SK-N-SH (cell line): ENCODE measurements at regions not wholly inside any gene's neighbourhood (a gene's known extent, or its start where the extent isn't known, plus 50 kb on each side); places are given as distances from the start of the nearest gene placed in this dataset.
A peak's percentile ranks its signal among the peaks of the same experiment; 100 is the strongest.

Experiments used
- CTCF ChIA-PET: fragments of 300-600, 350-600 bp; formaldehyde crosslinking; extraction: SDS; loops from one replicate; lab custom pipeline; 2021; lab: Yijun Ruan, JAX
- POLR2A ChIA-PET: fragments of 350-600 bp; sonication (Branson Sonifier 250); formaldehyde crosslinking; extraction: SDS; loops from one replicate; lab custom pipeline; 2020; ENCODE audit warnings: antibody characterized with exemption, inconsistent platforms; lab: Yijun Ruan, JAX
- DNase-seq: peaks from one replicate; pipeline ENCODE4 v3.0.0; 2012
- H2AFZ ChIP-seq: fragments of 200-600 bp; sonication (generic); 2 replicates; pipeline ENCODE4 v1.8.1; 2016; ENCODE audit warnings: antibody characterized with exemption, mild to moderate bottlenecking, low read depth
- H3F3A ChIP-seq: fragments of 200-600 bp; sonication (generic); replicated peaks from 2 replicates; pipeline ENCODE3; 2016; ENCODE audit warnings: antibody characterized with exemption, mild to moderate bottlenecking; ENCODE audit not compliant: insufficient read depth
- H3K27ac ChIP-seq, 2 experiments: fragments of 200-500 bp in 1 of 2; fragments of 200-600 bp in 1 of 2; sonication (Bioruptor generic) in 1 of 2; sonication (generic), shearing (Covaris generic) in 1 of 2; 2 replicates each; pipeline versions ENCODE4 v1.5.1 to v1.6.1; 2014 to 2016; ENCODE audit warnings: low read depth in 2 of 2, inconsistent platforms in 1 of 2, low read length in 1 of 2, mild to moderate bottlenecking in 1 of 2, mixed read lengths in 1 of 2
- H3K27me3 ChIP-seq: fragments of 200-600 bp; sonication (generic), shearing (Covaris generic); 2 replicates; pipeline ENCODE4 v1.6.1; 2016; ENCODE audit warnings: mixed run types; ENCODE audit not compliant: insufficient read depth
- H3K36me3 ChIP-seq, 2 experiments: fragments of 200-500 bp in 1 of 2; fragments of 200-600 bp in 1 of 2; sonication (Bioruptor generic) in 1 of 2; sonication (generic) in 1 of 2; replicated peaks in 1 of 2; 2 replicates each; pipeline versions ENCODE3 to v1.5.1; 2014 to 2016; ENCODE audit warnings: low read length in 1 of 2, mild to moderate bottlenecking in 1 of 2; ENCODE audit not compliant: insufficient read depth in 2 of 2, control insufficient read depth in 1 of 2
- H3K4me1 ChIP-seq, 2 experiments: fragments of 200-500 bp in 1 of 2; fragments of 200-600 bp in 1 of 2; sonication (Bioruptor generic) in 1 of 2; sonication (generic), shearing (Covaris generic) in 1 of 2; 2 replicates each; pipeline versions ENCODE4 v1.5.1 to v1.6.1; 2014 to 2016; ENCODE audit warnings: low read depth in 1 of 2, low read length in 1 of 2, mixed run types in 1 of 2; ENCODE audit not compliant: insufficient read depth in 2 of 2, control insufficient read depth in 1 of 2
- H3K4me2 ChIP-seq: fragments of 200-600 bp; sonication (generic), shearing (Covaris generic); 2 replicates; pipeline ENCODE4 v1.6.1; 2017; ENCODE audit warnings: mixed run types
- H3K4me3 ChIP-seq, 2 experiments: fragments of 200-500 bp in 1 of 2; fragments of 200-600 bp in 1 of 2; sonication (Bioruptor generic) in 1 of 2; sonication (generic), shearing (Covaris generic) in 1 of 2; 2 replicates each; pipeline versions ENCODE4 v1.5.1 to v1.8.1; 2014 to 2016; ENCODE audit warnings: low read depth in 2 of 2, inconsistent platforms in 1 of 2, low read length in 1 of 2, mild to moderate bottlenecking in 1 of 2, mixed read lengths in 1 of 2, moderate library complexity in 1 of 2
- H3K79me2 ChIP-seq: fragments of 200-600 bp; sonication (generic); 2 replicates; pipeline ENCODE4 v1.8.1; 2017; ENCODE audit warnings: mild to moderate bottlenecking; ENCODE audit not compliant: insufficient read depth
- H3K9ac ChIP-seq: fragments of 200-600 bp; sonication (generic); 2 replicates; pipeline ENCODE4 v1.6.1; 2017; ENCODE audit warnings: mixed run types
- H3K9me2 ChIP-seq: fragments of 200-600 bp; sonication (generic); 2 replicates; pipeline ENCODE4 v1.6.1; 2017; ENCODE audit warnings: mixed run types
- H3K9me3 ChIP-seq: fragments of 200-600 bp; sonication (generic); 2 replicates; pipeline ENCODE4 v1.6.1; 2017; ENCODE audit warnings: mixed run types, mild to moderate bottlenecking, moderate library complexity
- H4K20me1 ChIP-seq: fragments of 200-600 bp; sonication (generic); 2 replicates; pipeline ENCODE4 v1.6.1; 2017; ENCODE audit warnings: mild to moderate bottlenecking, mixed run types; ENCODE audit not compliant: insufficient read depth
- CHD2 ChIP-seq: fragments of 150-350 bp; IDR thresholded peaks from 2 replicates; pipeline ENCODE4 v1.6.1; 2018; ENCODE audit warnings: low read length; ENCODE audit not compliant: partially characterized antibody
- EP300 ChIP-seq, 2 experiments: IDR thresholded peaks; 2 replicates each; pipeline versions ENCODE4 v1.4.0 to v1.6.1; 2012; ENCODE audit warnings: borderline replicate concordance in 1 of 2, low read depth in 1 of 2, low read length in 1 of 2
- EZH2phosphoT487 ChIP-seq: fragments of 200-600 bp; sonication (generic); IDR thresholded peaks from 2 replicates; pipeline ENCODE4 v1.6.1; 2017; ENCODE audit warnings: low read depth, mixed run types, mild to moderate bottlenecking, antibody characterized with exemption, moderate library complexity, borderline replicate concordance
- FOSL2 ChIP-seq: IDR thresholded peaks from 2 replicates; pipeline ENCODE4 v1.4.0; 2012; ENCODE audit warnings: low read depth, mild to moderate bottlenecking, moderate library complexity, borderline replicate concordance
- FOXM1 ChIP-seq: IDR thresholded peaks from 2 replicates; pipeline ENCODE4 v1.4.0; 2012; ENCODE audit warnings: low read depth, mild to moderate bottlenecking
- GABPA ChIP-seq: IDR thresholded peaks from 2 replicates; pipeline ENCODE4 v1.4.0; 2012; ENCODE audit warnings: low read depth, mild to moderate bottlenecking
- GATA2 ChIP-seq: sonication (generic); formaldehyde crosslinking; IDR thresholded peaks from 2 replicates; pipeline ENCODE4 v1.5.0; 2020; ENCODE audit warnings: mild to moderate bottlenecking, missing genetic modification reagents
- IRF3 ChIP-seq: fragments of 150-350 bp; IDR thresholded peaks from 2 replicates; pipeline ENCODE4 v1.6.1; 2016; ENCODE audit warnings: mild to moderate bottlenecking, low read depth, low read length
- JUND ChIP-seq: IDR thresholded peaks from 2 replicates; pipeline ENCODE4 v1.4.0; 2012
- MXI1 ChIP-seq: IDR thresholded peaks from 2 replicates; pipeline ENCODE4 v1.6.1; 2012; ENCODE audit warnings: mild to moderate bottlenecking, low read depth, low read length, improper control_type of control experiment
- NFIC ChIP-seq: IDR thresholded peaks from 2 replicates; pipeline ENCODE4 v1.4.0; 2012; ENCODE audit warnings: borderline replicate concordance
- NRF1 ChIP-seq: IDR thresholded peaks from 2 replicates; pipeline ENCODE4 v1.6.1; 2012; ENCODE audit warnings: low read depth, mild to moderate bottlenecking, low read length
- POLR2AphosphoS5 ChIP-seq: IDR thresholded peaks from 2 replicates; pipeline ENCODE4 v1.6.1; 2012; ENCODE audit warnings: low read depth, low read length
- RAD21 ChIP-seq: IDR thresholded peaks from 2 replicates; pipeline ENCODE4 v1.6.1; 2012; ENCODE audit warnings: mild to moderate bottlenecking, low read length
- RCOR1 ChIP-seq: fragments of 150-350 bp; IDR thresholded peaks from 2 replicates; pipeline ENCODE4 v1.6.1; 2017; ENCODE audit warnings: antibody characterized with exemption, low read length
- RFX5 ChIP-seq: IDR thresholded peaks from 2 replicates; pipeline ENCODE4 v1.6.1; 2012; ENCODE audit warnings: mild to moderate bottlenecking, improper control_type of control experiment, low read length
- RXRA ChIP-seq: IDR thresholded peaks from 2 replicates; pipeline ENCODE4 v1.4.0; 2012; ENCODE audit warnings: low read depth, mild to moderate bottlenecking, borderline replicate concordance
- TEAD4 ChIP-seq: IDR thresholded peaks from 2 replicates; pipeline ENCODE4 v1.4.0; 2012; ENCODE audit warnings: mild to moderate bottlenecking, borderline replicate concordance; ENCODE audit not compliant: insufficient read depth
- TF ChIP-seq, protein P1 (sequence below): fragments of 150-350 bp; IDR thresholded peaks from 2 replicates; pipeline ENCODE4 v1.6.1; 2017; ENCODE audit warnings: antibody characterized with exemption, low read length, low read depth, borderline replicate concordance
- TF ChIP-seq, protein P2 (sequence below): fragments of 200-600 bp; sonication (generic); IDR thresholded peaks from 2 replicates; pipeline ENCODE4 v1.6.1; 2017; ENCODE audit warnings: antibody characterized with exemption, mild to moderate bottlenecking, moderate library complexity
- TF ChIP-seq, protein P3 (sequence below): IDR thresholded peaks from 2 replicates; pipeline ENCODE4; 2012
- TF ChIP-seq, protein P4 (sequence below): IDR thresholded peaks from 2 replicates; pipeline ENCODE4 v1.4.0; 2012; ENCODE audit warnings: low read depth, borderline replicate concordance

GRCh38 chr14:71583705-71584104 is 348.5 kb upstream of the RGS6 start:
- peak overlapping the region; percentile 40; the same call in 1 of the 2 replicates for H3K9ac ChIP-seq

More at GRCh38 chr14:71583705-71584104, 348.5 kb upstream of the RGS6 start:
- no peaks in the 10 kb centered on the region for H3K27me3 ChIP-seq
- POLR2A ChIA-PET, result no interaction called here
- peak overlapping the region; percentile 84 to 97 for H3K27ac ChIP-seq
- peaks cover 41% of the 10 kb centered on the region for H3F3A ChIP-seq
- H3K9me3 ChIP-seq, result no peaks in the 10 kb centered on the region
- peaks cover 51% of the 10 kb centered on the region for H3K79me2 ChIP-seq
- H4K20me1 ChIP-seq, result no peaks in the 10 kb centered on the region
- CTCF ChIA-PET, result interaction anchor here (1.0 to 1.2 kb wide), 3 partner anchors 70 to 445 kb away, joined by 3 to 4 read pairs (median 3); no protein-coding TSS in a partner anchor
- H3K9me2 ChIP-seq, result no peaks in the 10 kb centered on the region
- no peak overlapping the region for H2AFZ ChIP-seq
- peak overlapping the region; percentile 13 for H3K4me2 ChIP-seq
- no peaks in the 10 kb centered on the region for H3K36me3 ChIP-seq
- peak; percentile 18 for DNase-seq
- TF ChIP-seq TEAD4, result no peak
- 0 out of 2 replicates have a peak, but pooled peaks have one; percentile 44 for TF ChIP-seq RCOR1
- peak; percentile 97 for TF ChIP-seq RFX5
- TF ChIP-seq RXRA, result no peak
- no peak for TF ChIP-seq FOXM1
- TF ChIP-seq, protein P1, sequence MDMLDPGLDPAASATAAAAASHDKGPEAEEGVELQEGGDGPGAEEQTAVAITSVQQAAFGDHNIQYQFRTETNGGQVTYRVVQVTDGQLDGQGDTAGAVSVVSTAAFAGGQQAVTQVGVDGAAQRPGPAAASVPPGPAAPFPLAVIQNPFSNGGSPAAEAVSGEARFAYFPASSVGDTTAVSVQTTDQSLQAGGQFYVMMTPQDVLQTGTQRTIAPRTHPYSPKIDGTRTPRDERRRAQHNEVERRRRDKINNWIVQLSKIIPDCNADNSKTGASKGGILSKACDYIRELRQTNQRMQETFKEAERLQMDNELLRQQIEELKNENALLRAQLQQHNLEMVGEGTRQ, result no peak
- TF ChIP-seq, protein P2, sequence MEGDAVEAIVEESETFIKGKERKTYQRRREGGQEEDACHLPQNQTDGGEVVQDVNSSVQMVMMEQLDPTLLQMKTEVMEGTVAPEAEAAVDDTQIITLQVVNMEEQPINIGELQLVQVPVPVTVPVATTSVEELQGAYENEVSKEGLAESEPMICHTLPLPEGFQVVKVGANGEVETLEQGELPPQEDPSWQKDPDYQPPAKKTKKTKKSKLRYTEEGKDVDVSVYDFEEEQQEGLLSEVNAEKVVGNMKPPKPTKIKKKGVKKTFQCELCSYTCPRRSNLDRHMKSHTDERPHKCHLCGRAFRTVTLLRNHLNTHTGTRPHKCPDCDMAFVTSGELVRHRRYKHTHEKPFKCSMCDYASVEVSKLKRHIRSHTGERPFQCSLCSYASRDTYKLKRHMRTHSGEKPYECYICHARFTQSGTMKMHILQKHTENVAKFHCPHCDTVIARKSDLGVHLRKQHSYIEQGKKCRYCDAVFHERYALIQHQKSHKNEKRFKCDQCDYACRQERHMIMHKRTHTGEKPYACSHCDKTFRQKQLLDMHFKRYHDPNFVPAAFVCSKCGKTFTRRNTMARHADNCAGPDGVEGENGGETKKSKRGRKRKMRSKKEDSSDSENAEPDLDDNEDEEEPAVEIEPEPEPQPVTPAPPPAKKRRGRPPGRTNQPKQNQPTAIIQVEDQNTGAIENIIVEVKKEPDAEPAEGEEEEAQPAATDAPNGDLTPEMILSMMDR, result no peak
- no peak for TF ChIP-seq JUND
- TF ChIP-seq GATA2, result peak; percentile 58
- no peak for TF ChIP-seq POLR2AphosphoS5
- no peak for TF ChIP-seq NRF1
- peak; percentile 40 for TF ChIP-seq CHD2
- no peak for TF ChIP-seq GABPA
- peak in 1 of 2 experiments; percentile 62; a peak in 1 of 4 replicates for TF ChIP-seq EP300 (IDR thresholded peaks at IDR 0.05; ENCODE audit: borderline replicate concordance in 1 of 2, low read depth in 1 of 2, low read length in 1 of 2)
- TF ChIP-seq RAD21, result peak; percentile 24; the same call in 1 of the 2 replicates
- no peak for TF ChIP-seq EZH2phosphoT487
- TF ChIP-seq FOSL2, result no peak
- TF ChIP-seq, protein P3, sequence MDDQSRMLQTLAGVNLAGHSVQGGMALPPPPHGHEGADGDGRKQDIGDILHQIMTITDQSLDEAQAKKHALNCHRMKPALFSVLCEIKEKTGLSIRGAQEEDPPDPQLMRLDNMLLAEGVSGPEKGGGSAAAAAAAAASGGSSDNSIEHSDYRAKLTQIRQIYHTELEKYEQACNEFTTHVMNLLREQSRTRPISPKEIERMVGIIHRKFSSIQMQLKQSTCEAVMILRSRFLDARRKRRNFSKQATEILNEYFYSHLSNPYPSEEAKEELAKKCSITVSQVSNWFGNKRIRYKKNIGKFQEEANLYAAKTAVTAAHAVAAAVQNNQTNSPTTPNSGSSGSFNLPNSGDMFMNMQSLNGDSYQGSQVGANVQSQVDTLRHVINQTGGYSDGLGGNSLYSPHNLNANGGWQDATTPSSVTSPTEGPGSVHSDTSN, result no peak
- TF ChIP-seq NFIC, result no peak
- peak; percentile 65; the same call in 1 of the 2 replicates for TF ChIP-seq MXI1
- TF ChIP-seq, protein P4, sequence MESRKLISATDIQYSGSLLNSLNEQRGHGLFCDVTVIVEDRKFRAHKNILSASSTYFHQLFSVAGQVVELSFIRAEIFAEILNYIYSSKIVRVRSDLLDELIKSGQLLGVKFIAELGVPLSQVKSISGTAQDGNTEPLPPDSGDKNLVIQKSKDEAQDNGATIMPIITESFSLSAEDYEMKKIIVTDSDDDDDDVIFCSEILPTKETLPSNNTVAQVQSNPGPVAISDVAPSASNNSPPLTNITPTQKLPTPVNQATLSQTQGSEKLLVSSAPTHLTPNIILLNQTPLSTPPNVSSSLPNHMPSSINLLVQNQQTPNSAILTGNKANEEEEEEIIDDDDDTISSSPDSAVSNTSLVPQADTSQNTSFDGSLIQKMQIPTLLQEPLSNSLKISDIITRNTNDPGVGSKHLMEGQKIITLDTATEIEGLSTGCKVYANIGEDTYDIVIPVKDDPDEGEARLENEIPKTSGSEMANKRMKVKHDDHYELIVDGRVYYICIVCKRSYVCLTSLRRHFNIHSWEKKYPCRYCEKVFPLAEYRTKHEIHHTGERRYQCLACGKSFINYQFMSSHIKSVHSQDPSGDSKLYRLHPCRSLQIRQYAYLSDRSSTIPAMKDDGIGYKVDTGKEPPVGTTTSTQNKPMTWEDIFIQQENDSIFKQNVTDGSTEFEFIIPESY, result no peak
- TF ChIP-seq IRF3, result no peak
- TF ChIP-seq, all 33 proteins: peak for 7
- H3K4me3 ChIP-seq, result no peak overlapping the region
- H3K4me1 ChIP-seq, result peaks cover 49 to 58% of the 10 kb centered on the region in 2 experiments
